ENCODE measurements at regions not wholly inside any gene's neighbourhood (a gene's known extent, or its start where the extent isn't known, plus 50 kb on each side); places are given as distances from the start of the nearest gene placed in this dataset.
"Not testable (repeated sequence)": the region's sequence is repeated elsewhere in the genome, so short reads cannot be mapped to it uniquely, and the experiment has no call there.

DNA sequence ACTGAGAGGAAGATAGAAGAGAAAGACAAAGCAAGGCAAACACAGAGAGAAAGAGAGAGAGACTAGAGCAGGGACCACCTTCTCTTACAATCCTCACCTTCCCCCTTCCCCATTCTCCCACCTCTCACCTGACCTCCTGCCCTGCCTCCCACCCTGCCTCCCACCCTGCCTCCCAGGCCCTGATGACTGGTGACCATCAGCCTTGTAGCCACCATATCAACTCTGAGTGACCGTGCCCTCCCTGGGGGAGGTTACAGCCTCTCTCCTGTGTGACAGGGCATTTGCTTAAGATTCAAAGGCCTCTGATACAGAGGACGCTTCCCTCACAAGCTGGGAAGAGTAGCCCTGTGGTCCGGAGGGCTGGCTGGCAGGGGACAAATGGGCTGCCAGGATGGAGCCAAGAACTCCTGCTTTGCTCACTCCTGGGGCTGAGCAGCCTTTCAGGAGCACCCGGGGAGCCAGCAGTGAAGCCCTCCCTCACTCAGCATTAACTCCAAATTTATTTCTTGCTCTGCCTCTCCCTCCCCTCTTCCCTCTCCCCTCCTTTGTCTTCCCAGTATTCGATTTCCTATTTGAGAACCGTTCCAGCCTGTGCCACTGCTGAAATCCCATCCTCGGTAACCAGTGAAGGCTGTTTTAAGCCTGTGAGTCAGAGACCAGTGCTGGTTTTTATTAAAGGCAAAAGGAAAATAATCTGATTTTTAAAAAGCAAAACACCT, 125.2 kb upstream of the SYT13 start:
- DNase-seq: peak in 5 of 56 donors; percentile 9 to 25 (median 16)

DNA sequence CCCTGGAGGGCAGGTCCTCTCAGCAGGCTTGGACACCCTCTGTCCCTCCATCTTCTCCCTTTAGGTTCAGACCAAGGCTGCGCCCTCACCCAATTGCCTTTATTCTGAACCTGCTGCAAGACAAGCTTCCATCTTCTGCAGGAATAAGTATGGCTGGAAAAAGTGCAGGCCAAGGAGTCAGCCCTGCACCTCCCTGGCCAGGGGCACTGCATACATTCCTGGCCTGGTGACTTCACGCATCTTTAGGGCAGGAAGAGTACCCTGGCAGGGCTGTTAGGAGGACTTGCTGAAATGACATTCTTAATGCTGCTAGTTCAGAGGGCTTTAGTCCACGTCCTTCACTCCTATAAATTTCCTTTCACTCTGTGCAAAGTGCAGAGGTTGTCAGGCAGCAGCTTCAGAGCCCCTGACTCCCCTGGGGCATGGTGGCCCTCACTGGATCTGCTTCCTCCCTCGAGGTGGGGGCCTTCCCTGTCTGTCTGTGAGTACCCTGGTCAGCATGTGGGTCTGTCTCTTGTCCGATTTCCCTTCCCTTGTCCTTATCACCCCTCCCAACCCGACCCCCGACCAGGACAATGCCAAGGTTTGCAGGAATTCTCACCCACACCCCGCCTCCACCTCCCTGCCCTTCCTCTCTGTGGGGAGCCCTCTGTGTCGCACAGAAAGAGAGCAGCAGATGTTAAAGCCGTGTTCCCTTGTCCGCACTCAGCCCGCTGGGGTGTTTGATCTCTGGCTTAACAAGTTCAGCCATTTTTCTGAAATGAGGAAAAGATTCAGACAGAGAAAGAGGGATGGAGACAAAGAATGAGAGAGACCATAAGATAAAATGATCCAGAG, 124.5 kb upstream of the SYT13 start:
- DNase-seq: no peak

GRCh38 chr11:45409587-45409986, 123.4 kb upstream of the SYT13 start:
- DNase-seq: no peak

DNA sequence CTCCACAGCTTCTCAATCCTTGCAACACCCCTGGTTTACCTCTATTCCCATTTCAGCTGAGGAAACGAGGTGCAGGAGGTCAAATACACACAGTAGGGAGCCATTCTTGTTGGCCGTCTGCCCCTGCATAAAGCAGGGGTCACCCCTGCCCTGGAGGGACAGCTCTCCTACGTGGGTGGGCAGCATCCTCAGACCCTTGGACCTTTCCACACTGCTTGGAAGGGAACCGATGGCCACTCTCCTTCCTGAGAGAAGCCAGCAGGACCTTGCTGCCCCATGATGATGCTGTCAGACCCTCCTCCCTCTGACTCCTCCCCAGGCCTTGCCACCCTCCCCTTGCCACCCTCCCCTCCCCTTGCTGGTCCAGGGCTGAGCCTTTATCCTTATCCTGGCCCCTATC, 121.1 kb upstream of the SYT13 start:
- no peak for DNase-seq

GRCh38 chr11:45405916-45406670, 120.0 kb upstream of the SYT13 start:
- DNase-seq: no peak

GRCh38 chr11:45403521-45403920, 117.4 kb upstream of the SYT13 start:
- not testable (repeated sequence) for DNase-seq

DNA sequence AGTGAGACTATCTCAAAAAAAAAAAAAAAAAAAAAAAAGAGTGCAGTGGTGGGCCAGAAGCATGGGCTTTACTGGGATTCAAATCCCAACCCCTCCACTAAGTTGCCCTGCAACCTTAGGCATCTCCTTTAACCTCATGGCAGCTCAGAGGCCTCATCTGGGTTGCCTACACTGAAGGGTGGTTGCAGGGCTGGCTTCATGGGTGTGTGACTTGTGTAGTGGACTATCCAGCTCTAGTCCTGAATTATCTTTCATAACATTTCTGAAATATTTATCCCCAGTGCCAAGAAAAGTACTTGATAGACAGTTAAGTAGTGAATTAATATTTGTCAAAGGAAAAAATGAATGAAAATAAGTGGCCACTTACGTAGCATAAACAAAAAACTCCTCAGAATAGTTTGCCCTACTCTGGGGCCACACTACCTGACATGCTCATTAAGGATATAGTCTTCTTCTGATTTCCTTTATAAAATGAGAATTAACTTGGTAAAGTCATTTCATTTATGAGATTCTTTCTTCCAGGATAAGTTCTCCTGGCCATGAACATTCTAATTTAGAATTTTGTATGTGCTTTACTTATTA, 116.0 kb upstream of the SYT13 start:
- no peak for DNase-seq

- DNase-seq: no peak
Observed at GRCh38 chr11:45400591-45400990, 114.5 kb upstream of the SYT13 start.

GRCh38 chr11:45399166-45399565, 113.0 kb upstream of the SYT13 start:
- DNase-seq: no peak

DNA sequence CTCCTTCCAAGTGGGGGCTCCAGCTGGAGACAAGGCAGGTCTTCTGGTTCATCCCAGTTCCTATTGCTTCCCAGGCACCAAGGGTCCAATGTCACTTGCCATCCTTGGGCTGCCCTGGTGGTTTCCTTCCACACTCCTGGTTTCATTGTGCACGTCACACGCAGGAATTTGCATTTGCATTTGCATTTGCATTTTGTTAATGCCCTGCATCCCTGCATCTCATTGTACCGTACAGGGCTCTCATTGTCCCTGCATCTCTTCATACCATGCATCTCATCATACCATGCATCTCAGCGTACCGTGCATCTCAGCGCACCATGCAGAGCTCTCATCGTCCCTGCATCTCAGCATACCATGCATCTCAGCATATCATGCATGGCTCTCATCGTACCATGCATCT, 112.2 kb upstream of the SYT13 start:
- DNase-seq: no peak

- DNase-seq: no peak
Observed at GRCh38 chr11:45396394-45396793, 110.3 kb upstream of the SYT13 start.

DNA sequence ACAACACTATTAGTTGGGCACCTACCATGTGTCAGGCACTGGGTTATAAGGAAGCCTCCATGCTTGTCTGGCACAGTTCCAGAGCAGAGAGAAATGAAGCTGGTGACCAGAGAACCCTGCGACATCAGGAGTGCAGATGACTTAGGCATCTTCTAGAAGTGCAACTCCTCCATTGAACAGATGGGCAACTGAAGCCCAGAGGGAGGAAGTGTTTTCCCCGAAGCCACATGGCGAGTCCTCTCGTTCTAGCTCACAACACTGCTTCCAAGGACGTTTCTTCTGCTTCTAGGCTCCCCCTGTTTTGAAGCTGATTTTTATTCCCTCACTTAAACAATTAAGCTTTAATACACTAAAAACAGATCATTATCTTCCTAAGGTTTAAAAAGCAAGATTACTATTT, 109.8 kb upstream of the SYT13 start:
- DNase-seq: peak in 1 of 56 donors; percentile 7

DNA sequence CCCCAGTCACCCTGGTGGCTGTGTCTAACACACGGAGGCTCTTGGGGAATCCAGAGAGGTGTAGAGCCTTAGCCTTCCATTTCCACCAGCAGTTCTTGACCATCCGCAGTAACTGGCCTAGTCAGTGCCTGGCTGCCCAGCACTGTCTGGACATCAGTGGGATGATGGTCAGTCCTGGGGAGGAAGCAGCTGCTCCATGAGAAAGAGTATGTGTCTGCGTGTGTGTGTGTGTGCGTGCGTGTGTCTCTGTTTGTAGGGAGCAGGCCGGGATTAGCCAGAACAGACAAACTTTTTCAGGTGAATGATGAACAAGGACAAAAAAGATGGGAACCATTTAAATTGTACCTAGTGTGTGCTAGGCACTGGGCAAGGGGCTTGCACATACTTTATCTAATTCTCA, 109.3 kb upstream of the SYT13 start:
- no peak for DNase-seq

DNA sequence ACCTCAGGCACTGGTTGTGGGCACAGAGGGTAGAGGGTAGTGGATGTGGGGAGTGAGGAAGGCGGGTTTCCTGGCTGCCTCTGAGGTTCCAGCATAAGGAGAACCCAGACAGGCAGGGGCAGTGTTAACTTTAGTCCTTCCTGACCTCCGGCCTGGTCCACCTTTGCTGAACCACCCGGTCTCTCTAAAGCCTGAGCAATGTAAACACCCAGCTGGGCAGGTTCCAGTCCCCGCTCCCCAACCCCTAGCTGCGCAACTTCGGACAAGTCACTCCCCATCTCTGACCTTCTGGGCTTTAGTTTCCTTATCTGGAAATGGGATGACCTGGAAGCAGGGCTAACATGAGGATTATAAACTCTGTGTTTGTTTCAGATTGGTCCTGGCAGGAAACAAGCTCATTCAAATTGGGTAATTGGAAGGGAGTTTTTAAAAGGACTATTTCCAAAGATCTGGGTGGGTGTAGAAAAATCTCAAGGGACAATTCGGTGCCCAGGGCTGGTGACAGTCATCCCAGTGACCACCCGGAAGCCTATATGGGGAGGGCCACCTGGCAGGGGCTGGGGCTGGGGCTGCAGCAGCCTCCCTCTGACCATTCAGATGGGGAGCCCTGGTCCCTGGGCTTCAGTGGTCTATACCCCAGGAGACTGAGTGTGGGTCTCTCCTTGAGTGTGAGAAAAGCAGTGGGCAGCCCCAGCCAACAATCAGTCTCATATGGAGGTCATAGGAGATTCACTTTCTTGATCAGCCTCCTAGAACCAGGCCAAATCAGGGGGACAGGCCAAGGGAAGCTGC, 108.3 kb upstream of the SYT13 start:
- no peak for DNase-seq

DNA sequence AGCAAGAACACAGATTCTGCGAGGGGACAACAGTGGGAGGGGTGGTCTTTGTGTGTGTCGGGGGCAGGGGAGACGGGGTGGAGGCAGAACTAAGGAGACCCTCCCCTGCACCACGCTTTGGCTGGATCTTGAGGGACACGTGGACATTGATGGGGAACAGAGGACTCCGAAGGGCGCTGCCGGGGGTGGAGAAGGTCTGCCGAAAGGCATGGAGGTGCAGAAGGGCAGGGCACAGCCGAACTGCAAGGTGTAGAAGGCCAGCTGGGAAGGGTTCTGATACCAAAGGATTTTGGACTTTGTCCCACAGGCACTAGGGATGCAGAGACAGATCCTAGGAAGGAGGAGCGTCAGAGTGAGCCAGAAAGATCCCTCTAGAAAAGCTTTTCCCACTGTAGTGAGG, 107.7 kb upstream of the SYT13 start:
- DNase-seq: no peak

- no peak for DNase-seq
Observed at GRCh38 chr11:45393334-45393733, 107.2 kb upstream of the SYT13 start.

- no peak for DNase-seq
Observed at GRCh38 chr11:45392591-45393091, 106.5 kb upstream of the SYT13 start.

DNA sequence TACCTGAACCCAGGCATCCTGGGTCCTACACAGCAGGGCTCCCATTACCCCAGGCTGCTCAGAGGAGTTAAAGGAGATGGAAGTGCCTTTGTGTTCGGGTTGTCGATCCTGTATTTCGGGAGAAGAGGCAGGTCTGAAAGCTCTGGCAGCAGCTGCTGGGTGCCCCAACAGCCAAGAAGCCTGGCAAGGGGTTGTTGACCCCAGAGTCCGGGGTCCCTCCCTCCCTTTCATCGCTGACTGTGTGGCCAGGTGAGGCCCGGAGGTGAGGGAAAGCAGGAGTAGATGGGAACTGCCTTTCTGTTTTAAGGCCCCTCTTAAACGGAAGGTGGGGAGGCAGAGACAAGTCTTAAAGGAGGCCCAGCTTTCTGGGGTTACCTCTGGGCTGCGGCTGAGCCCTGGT, 106.0 kb upstream of the SYT13 start:
- no peak for DNase-seq

GRCh38 chr11:45391168-45391850, 105.2 kb upstream of the SYT13 start:
- no peak for DNase-seq

DNA sequence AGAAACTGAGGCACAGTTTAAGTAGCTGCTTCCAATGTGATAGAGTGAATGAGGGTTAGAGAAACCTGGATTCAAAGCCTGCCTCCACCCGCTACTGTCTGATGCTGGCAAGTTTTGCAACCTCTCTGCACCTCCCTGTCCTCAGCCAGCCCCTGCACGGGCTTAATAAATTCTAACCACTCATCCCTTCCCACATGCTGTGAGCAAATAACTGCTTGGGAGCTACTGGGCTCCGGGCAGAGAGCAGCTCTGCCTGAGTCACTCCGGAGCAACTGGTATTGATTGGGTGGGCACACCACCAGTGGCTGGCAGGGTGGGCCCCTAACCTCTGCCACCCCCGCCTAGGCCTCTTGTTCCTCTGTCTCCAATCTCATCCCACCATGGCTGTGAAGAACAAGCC, 104.3 kb upstream of the SYT13 start:
- DNase-seq: no peak
